GM23248 (cell line): ENCODE measurements at regions not wholly inside any gene's neighbourhood (a gene's known extent, or its start where the extent isn't known, plus 50 kb on each side); places are given as distances from the start of the nearest gene placed in this dataset.

Experiments used
- EZH2 ChIP-seq: fragments of 200-600 bp; sonication (generic); IDR thresholded peaks from 2 replicates; pipeline ENCODE4 v1.6.1; 2018; ENCODE audit warnings: antibody characterized with exemption, mild to moderate bottlenecking; ENCODE audit not compliant: insufficient read depth, poor library complexity, severe bottlenecking
- EZH2phosphoT487 ChIP-seq: fragments of 200-600 bp; sonication (generic); IDR thresholded peaks from 2 replicates; pipeline ENCODE4 v1.6.1; 2018; ENCODE audit warnings: antibody characterized with exemption, moderate library complexity, mild to moderate bottlenecking, low read depth; ENCODE audit not compliant: insufficient read depth

DNA sequence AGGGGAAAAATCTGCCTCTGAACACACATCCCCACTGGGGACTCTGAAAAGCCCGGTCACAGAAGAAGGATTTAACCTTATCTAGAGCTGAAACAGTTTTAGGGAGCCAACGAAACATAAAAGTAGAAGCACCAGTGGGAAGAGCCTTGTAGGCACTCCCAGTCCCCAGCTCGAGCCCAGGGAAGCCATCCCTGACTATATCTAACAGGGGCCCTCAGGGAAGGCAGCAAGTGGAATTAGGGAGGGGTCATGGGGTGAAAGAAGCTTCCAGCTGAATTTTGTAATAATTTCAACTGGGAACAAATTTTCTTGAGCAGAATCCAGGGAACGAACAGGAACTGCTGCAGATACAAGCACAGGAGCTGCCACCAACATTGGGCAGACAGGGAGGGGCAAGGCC lies 127.8 kb downstream of the BMP4 start:
- TF ChIP-seq EZH2 (no peak), EZH2phosphoT487 (no peak)
